Adrenal gland (tissue), 5 donors: ENCODE measurements at regions not wholly inside any gene's neighbourhood (a gene's known extent, or its start where the extent isn't known, plus 50 kb on each side); places are given as distances from the start of the nearest gene placed in this dataset.

Source experiments
- CTCF ChIP-seq, 6 experiments: fragments of 450-650 bp in 4 of 6; fragments of 200-600 bp in 2 of 6; sonication (generic) in 1 of 6; IDR thresholded peaks; 1 replicate in 5 of 6; 2 replicates in 1 of 6; pipeline versions ENCODE4 v1.5.1 to v1.8.0; 2016 to 2021; ENCODE audit warnings: antibody characterized with exemption in 6 of 6, mild to moderate bottlenecking in 2 of 6, moderate library complexity in 1 of 6
- POLR2A ChIP-seq, 2 donors: fragments of 450-650 bp; IDR thresholded peaks; one replicate each; pipeline ENCODE4 v1.6.1; 2017; ENCODE audit warnings: antibody characterized with exemption in 2 of 2, mild to moderate bottlenecking in 2 of 2, moderate library complexity in 1 of 2
- donor health status: DM: no; HTN: no; CAD: no.

- no peak for TF ChIP-seq CTCF (IDR thresholded peaks at IDR 0.05)
- TF ChIP-seq POLR2A (IDR thresholded peaks at IDR 0.05), result no peak
Measured at GRCh38 chr1:181169281-181169865, 80.9 kb downstream of the IER5 start.
